H9 (cell line): ENCODE measurements at regions not wholly inside any gene's neighbourhood (a gene's known extent, or its start where the extent isn't known, plus 50 kb on each side); places are given as distances from the start of the nearest gene placed in this dataset.

ENCODE experiments used
- DNase-seq: peaks from one replicate; pipeline ENCODE4 v3.0.0-alpha.2; 2017
- H2AFZ ChIP-seq: one replicate; pipeline ENCODE4 v1.6.1; 2013; ENCODE audit warnings: mild to moderate bottlenecking, low read length, control low read depth, moderate library complexity
- H2AK5ac ChIP-seq: 2 replicates; pipeline ENCODE4 v1.6.1; 2013; ENCODE audit warnings: low read length, control low read depth, mixed read lengths; ENCODE audit not compliant: insufficient read length
- H2BK120ac ChIP-seq: one replicate; pipeline ENCODE4 v1.6.1; 2013; ENCODE audit warnings: low read depth, mild to moderate bottlenecking, low read length, control low read depth, inconsistent platforms; ENCODE audit not compliant: poor library complexity, severe bottlenecking
- H2BK12ac ChIP-seq: 2 replicates; pipeline ENCODE4 v1.6.1; 2013; ENCODE audit warnings: low read length, control low read depth, mixed read lengths, low read depth; ENCODE audit not compliant: insufficient read length
- H2BK15ac ChIP-seq: 2 replicates; pipeline ENCODE4 v1.6.1; 2013; ENCODE audit warnings: low read depth, low read length, control low read depth
- H2BK20ac ChIP-seq: one replicate; pipeline ENCODE4 v1.6.1; 2013; ENCODE audit warnings: low read depth, mild to moderate bottlenecking, low read length, control low read depth, inconsistent platforms; ENCODE audit not compliant: poor library complexity, severe bottlenecking
- H2BK5ac ChIP-seq: 2 replicates; pipeline ENCODE4 v1.6.1; 2013; ENCODE audit warnings: low read length, control low read depth, mixed read lengths; ENCODE audit not compliant: insufficient read length
- H3K14ac ChIP-seq: 2 replicates; pipeline ENCODE4 v1.6.1; 2013; ENCODE audit warnings: low read length, control low read depth; ENCODE audit not compliant: insufficient read depth
- H3K18ac ChIP-seq: 2 replicates; pipeline ENCODE4 v1.6.1; 2013; ENCODE audit warnings: low read depth, mild to moderate bottlenecking, mixed read lengths, low read length, control low read depth; ENCODE audit not compliant: insufficient read length
- H3K23ac ChIP-seq: 2 replicates; pipeline ENCODE4 v1.6.1; 2013; ENCODE audit warnings: low read length, control low read depth, mixed read lengths, low read depth; ENCODE audit not compliant: insufficient read length
- H3K23me2 ChIP-seq: 2 replicates; pipeline ENCODE4 v1.6.1; 2013; ENCODE audit warnings: low read depth, mild to moderate bottlenecking, mixed read lengths, low read length, control low read depth; ENCODE audit not compliant: insufficient read length, poor library complexity, severe bottlenecking
- H3K27ac ChIP-seq: 2 replicates; pipeline ENCODE4 v1.5.1; 2013; ENCODE audit warnings: low read length, control low read depth, mixed read lengths, low read depth; ENCODE audit not compliant: insufficient read length
- H3K27me3 ChIP-seq: 2 replicates; pipeline ENCODE4 v1.6.1; 2013; ENCODE audit warnings: low read length, control low read depth, inconsistent platforms; ENCODE audit not compliant: insufficient read depth
- H3K4ac ChIP-seq: 2 replicates; pipeline ENCODE4 v1.6.1; 2013; ENCODE audit warnings: low read depth, mild to moderate bottlenecking, control low read depth, inconsistent platforms, low read length, moderate library complexity
- H3K4me1 ChIP-seq: 2 replicates; pipeline ENCODE4 v1.6.1; 2013; ENCODE audit warnings: low read length, control low read depth, inconsistent platforms; ENCODE audit not compliant: insufficient read depth
- H3K4me2 ChIP-seq: 2 replicates; pipeline ENCODE4 v1.6.1; 2013; ENCODE audit warnings: low read length, control low read depth, mixed read lengths; ENCODE audit not compliant: insufficient read length, insufficient read depth
- H3K56ac ChIP-seq: 2 replicates; pipeline ENCODE4 v1.6.1; 2013; ENCODE audit warnings: low read depth, mild to moderate bottlenecking, mixed read lengths, low read length, control low read depth; ENCODE audit not compliant: insufficient read length
- H3K79me1 ChIP-seq: 2 replicates; pipeline ENCODE4 v1.6.1; 2013; ENCODE audit warnings: low read depth, mild to moderate bottlenecking, moderate library complexity, low read length, control low read depth, inconsistent platforms; ENCODE audit not compliant: insufficient read depth, poor library complexity, severe bottlenecking
- H3K79me2 ChIP-seq: 2 replicates; pipeline ENCODE4 v1.6.1; 2013; ENCODE audit warnings: low read length, control low read depth, inconsistent platforms; ENCODE audit not compliant: insufficient read depth
- H3K9ac ChIP-seq: 2 replicates; pipeline ENCODE4 v1.6.1; 2013; ENCODE audit warnings: low read length, control low read depth, mixed read lengths; ENCODE audit not compliant: insufficient read length; ENCODE audit errors: extremely low read depth
- H3K9me3 ChIP-seq: one replicate; pipeline ENCODE4 v1.6.1; 2013; ENCODE audit warnings: low read depth, low read length, inconsistent platforms; ENCODE audit not compliant: control insufficient read depth
- H3T11ph ChIP-seq: one replicate; pipeline ENCODE4 v1.6.1; 2013; ENCODE audit warnings: mild to moderate bottlenecking, low read length, control low read depth, inconsistent platforms
- H4K20me1 ChIP-seq: one replicate; pipeline ENCODE4 v1.6.1; 2013; ENCODE audit not compliant: control insufficient read depth, insufficient read length, insufficient read depth
- H4K5ac ChIP-seq: 2 replicates; pipeline ENCODE4 v1.6.1; 2013; ENCODE audit warnings: low read depth, mild to moderate bottlenecking, mixed read lengths, low read length, control low read depth; ENCODE audit not compliant: insufficient read length
- H4K8ac ChIP-seq: replicated peaks from 2 replicates; pipeline ENCODE4 v1.6.1; 2013; ENCODE audit warnings: low read length, control low read depth, mixed read lengths, low read depth; ENCODE audit not compliant: insufficient read length
- H4K91ac ChIP-seq: 2 replicates; pipeline ENCODE4 v1.6.1; 2013; ENCODE audit warnings: low read depth, mild to moderate bottlenecking, moderate library complexity, mixed read lengths, low read length, control low read depth; ENCODE audit not compliant: insufficient read length
- H3K27ac Mint-ChIP-seq, 3 experiments: 2 replicates in 2 of 3; 3 replicates in 1 of 3; pipeline ENCODE4 v1.8.0; 2020 to 2021; ENCODE audit warnings: mixed read lengths in 3 of 3, mild to moderate bottlenecking in 1 of 3, moderate library complexity in 1 of 3
- H3K27me3 Mint-ChIP-seq: 2 replicates; pipeline ENCODE4 v1.8.0; 2021; ENCODE audit warnings: low read depth, mild to moderate bottlenecking, moderate library complexity, mixed read lengths
- H3K36me3 Mint-ChIP-seq, 3 experiments: 2 replicates in 2 of 3; 3 replicates in 1 of 3; pipeline ENCODE4 v1.8.0; 2020 to 2021; ENCODE audit warnings: low read depth in 3 of 3, mixed read lengths in 3 of 3; ENCODE audit not compliant: insufficient read depth in 1 of 3
- H3K4me1 Mint-ChIP-seq, 2 experiments: 2 replicates each; pipeline ENCODE4 v1.8.0; 2020; ENCODE audit warnings: mixed read lengths in 2 of 2
- H3K4me3 Mint-ChIP-seq, 2 experiments: 2 replicates in 1 of 2; 3 replicates in 1 of 2; pipeline ENCODE4 v1.8.0; 2020 to 2021; ENCODE audit warnings: mild to moderate bottlenecking in 2 of 2, mixed read lengths in 2 of 2, moderate library complexity in 1 of 2
- H3K9me3 Mint-ChIP-seq, 2 experiments: 2 replicates in 1 of 2; 3 replicates in 1 of 2; pipeline ENCODE4 v1.8.0; 2020; ENCODE audit warnings: mild to moderate bottlenecking in 2 of 2, mixed read lengths in 2 of 2, moderate library complexity in 1 of 2
- CTCF ChIP-seq: fragments of 200-600 bp; sonication (generic); conservative IDR thresholded peaks from 3 replicates; pipeline ENCODE4 v1.8.0; 2021; ENCODE audit warnings: antibody characterized with exemption, mild to moderate bottlenecking
- WGBS: extraction: QIAGEN DNeasy Blood & Tissue Kit; methylation state at CpG from one replicate; pipeline ENCODE4 v1.1.7; 2013; ENCODE audit warnings: missing lambda C conversion rate, low lambda C conversion rate, mixed read lengths; ENCODE audit not compliant: insufficient read length; ENCODE audit errors: extremely low coverage; 5-methylcytosine and 5-hydroxymethylcytosine counted together

GRCh38 chrX:784829-785228, 154.2 kb downstream of the SHOX start:
- Mint-ChIP-seq H3K9me3 (no peaks in the 10 kb centered on the region; a peak in 1 of 5 replicates), H3K36me3 (no peaks in the 10 kb centered on the region), H3K27ac (no peak overlapping the region; a peak in 1 of 7 replicates), H3K4me3 (no peak overlapping the region), H3K27me3 (peaks cover 7% of the 10 kb centered on the region), H3K4me1 (peaks cover 29 to 42% of the 10 kb centered on the region in 2 experiments)
- no peaks in the 10 kb centered on the region for H3K79me1 ChIP-seq
- H3K23ac ChIP-seq, result no peak overlapping the region
- no peak for TF ChIP-seq CTCF
- no peak overlapping the region for H3T11ph ChIP-seq
- H2BK120ac ChIP-seq, result no peak overlapping the region
- H3K9me3 ChIP-seq, result no peaks in the 10 kb centered on the region
- no peak overlapping the region for H2BK12ac ChIP-seq
- no peaks in the 10 kb centered on the region for H3K27me3 ChIP-seq
- H4K8ac ChIP-seq, result no peak overlapping the region
- no peak overlapping the region for H2AFZ ChIP-seq
- no peaks in the 10 kb centered on the region for H3K23me2 ChIP-seq
- H3K9ac ChIP-seq, result no peak overlapping the region
- H3K14ac ChIP-seq, result no peak overlapping the region
- H3K18ac ChIP-seq, result no peak overlapping the region
- no peak overlapping the region for H4K91ac ChIP-seq
- no CpG with 5 or more reads among the region's 13 CpGs for WGBS
- no peak overlapping the region for H2BK20ac ChIP-seq
- H3K4me1 ChIP-seq, result peaks cover 4% of the 10 kb centered on the region; the same call in 1 of the 2 replicates
- H4K5ac ChIP-seq, result no peak overlapping the region
- no peak overlapping the region for H2AK5ac ChIP-seq
- H2BK5ac ChIP-seq, result no peak overlapping the region
- H3K4ac ChIP-seq, result no peak overlapping the region
- H2BK15ac ChIP-seq, result no peak overlapping the region
- H4K20me1 ChIP-seq, result no peaks in the 10 kb centered on the region
- no peak overlapping the region for H3K56ac ChIP-seq
- H3K4me2 ChIP-seq, result no peak overlapping the region
- no peaks in the 10 kb centered on the region for H3K79me2 ChIP-seq
- no peak for DNase-seq
- H3K27ac ChIP-seq, result no peak overlapping the region
